RKO (cell line): ENCODE measurements at regions not wholly inside any gene's neighbourhood (a gene's known extent, or its start where the extent isn't known, plus 50 kb on each side); places are given as distances from the start of the nearest gene placed in this dataset.
A peak's percentile ranks its signal among the peaks of the same experiment; 100 is the strongest.
"Not testable (repeated sequence)": the region's sequence is repeated elsewhere in the genome, so short reads cannot be mapped to it uniquely, and the experiment has no call there.

ENCODE experiments used
- DNase-seq: peaks from one replicate; pipeline ENCODE4 v3.0.0-alpha.2; 2016; ENCODE audit warnings: low spot score

- DNase-seq: not testable (repeated sequence)
Observed at GRCh38 chr17:15860774-15861173, 84.2 kb upstream of the ADORA2B start.

GRCh38 chr17:15864061-15864460 is 80.9 kb upstream of the ADORA2B start:
- DNase-seq: not testable (repeated sequence)

GRCh38 chr17:15864472-15864871 is 80.5 kb upstream of the ADORA2B start:
- DNase-seq: not testable (repeated sequence)

- DNase-seq: not testable (repeated sequence)
Observed at GRCh38 chr17:15866015-15866414, 78.9 kb upstream of the ADORA2B start.

- not testable (repeated sequence) for DNase-seq
Observed at GRCh38 chr17:15867331-15867730, 77.6 kb upstream of the ADORA2B start.

- DNase-seq: not testable (repeated sequence)
Observed at GRCh38 chr17:15869868-15870267, 75.1 kb upstream of the ADORA2B start.

GRCh38 chr17:15872677-15873076 is 72.3 kb upstream of the ADORA2B start:
- DNase-seq: not testable (repeated sequence)

- DNase-seq: not testable (repeated sequence)
Observed at GRCh38 chr17:15877882-15878500, 66.9 kb upstream of the ADORA2B start.

- DNase-seq: no peak
Observed at GRCh38 chr17:15882058-15882720, 62.7 kb upstream of the ADORA2B start.

- no peak for DNase-seq
Observed at GRCh38 chr17:15882777-15883176, 62.2 kb upstream of the ADORA2B start.

- DNase-seq: peak; percentile 64
Observed at GRCh38 chr17:15883617-15884111, 61.3 kb upstream of the ADORA2B start.

- no peak for DNase-seq
Observed at GRCh38 chr17:15884731-15885130, 60.2 kb upstream of the ADORA2B start.

GRCh38 chr17:15885770-15886169 is 59.2 kb upstream of the ADORA2B start:
- DNase-seq: peak; percentile 12

GRCh38 chr17:15886221-15886620 is 58.7 kb upstream of the ADORA2B start:
- no peak for DNase-seq

GRCh38 chr17:15886804-15887203 is 58.1 kb upstream of the ADORA2B start:
- DNase-seq: no peak

- DNase-seq: no peak
Observed at GRCh38 chr17:15888436-15888835, 56.5 kb upstream of the ADORA2B start.

- DNase-seq: no peak
Observed at GRCh38 chr17:15890279-15890892, 54.5 kb upstream of the ADORA2B start.

GRCh38 chr17:15891318-15891717 is 53.6 kb upstream of the ADORA2B start:
- no peak for DNase-seq

- DNase-seq: no peak
Observed at GRCh38 chr17:15892244-15892643, 52.7 kb upstream of the ADORA2B start.

GRCh38 chr17:15892731-15893657 is 51.9 kb upstream of the ADORA2B start:
- no peak for DNase-seq

GRCh38 chr17:15893658-15894024 is 51.3 kb upstream of the ADORA2B start:
- DNase-seq: no peak

GRCh38 chr17:15894258-15894657 is 50.7 kb upstream of the ADORA2B start:
- no peak for DNase-seq
